ENCODE measurements at regions not wholly inside any gene's neighbourhood (a gene's known extent, or its start where the extent isn't known, plus 50 kb on each side); places are given as distances from the start of the nearest gene placed in this dataset.

DNA sequence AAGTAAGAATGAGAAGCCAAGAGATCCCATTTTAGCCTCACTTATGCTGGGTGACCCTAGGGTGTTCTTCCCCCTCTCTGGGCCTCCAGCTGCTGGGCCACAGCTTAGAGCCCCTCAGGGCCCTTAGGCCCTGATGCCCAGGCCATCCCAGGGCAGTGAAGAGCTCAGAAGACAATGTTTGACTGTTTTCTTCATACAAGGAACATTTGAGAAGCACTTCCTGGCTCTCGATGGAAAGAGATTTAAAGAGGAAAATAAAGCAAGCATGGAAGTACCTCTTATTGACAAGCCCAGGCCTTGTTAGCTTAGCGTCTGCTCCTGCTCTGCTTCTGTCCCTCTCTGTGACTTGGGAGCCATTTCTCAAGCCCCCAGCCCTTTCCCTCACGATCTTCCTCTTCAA is 165.9 kb upstream of the SMIM23 start:
- no peaks in the 10 kb centered on the region for H3K9me3 ChIP-seq (ENCODE audit: control insufficient read depth in 5 of 5, low read length in 5 of 5)
- peaks cover 0 to 4% (median 0%) of the 10 kb centered on the region in 5 donors for H3K4me1 ChIP-seq (ENCODE audit: control insufficient read depth in 5 of 5, insufficient read depth in 5 of 5, low read length in 5 of 5)
- H3K4me3 ChIP-seq (ENCODE audit: low read depth in 1 of 5, low read length in 5 of 5), result no peak overlapping the region
- no peaks in the 10 kb centered on the region for H3K36me3 ChIP-seq (ENCODE audit: control insufficient read depth in 5 of 5, insufficient read depth in 5 of 5, low read length in 5 of 5)
- H3K27me3 ChIP-seq (ENCODE audit: control insufficient read depth in 5 of 5, insufficient read depth in 4 of 5, low read length in 5 of 5), result peaks cover 3 to 19% (median 14%) of the 10 kb centered on the region in 5 donors
- no peak overlapping the region for H3K27ac ChIP-seq (ENCODE audit: low read depth, low read length)
- H3K9ac ChIP-seq (ENCODE audit: low read length in 5 of 5), result no peak overlapping the region

DNA sequence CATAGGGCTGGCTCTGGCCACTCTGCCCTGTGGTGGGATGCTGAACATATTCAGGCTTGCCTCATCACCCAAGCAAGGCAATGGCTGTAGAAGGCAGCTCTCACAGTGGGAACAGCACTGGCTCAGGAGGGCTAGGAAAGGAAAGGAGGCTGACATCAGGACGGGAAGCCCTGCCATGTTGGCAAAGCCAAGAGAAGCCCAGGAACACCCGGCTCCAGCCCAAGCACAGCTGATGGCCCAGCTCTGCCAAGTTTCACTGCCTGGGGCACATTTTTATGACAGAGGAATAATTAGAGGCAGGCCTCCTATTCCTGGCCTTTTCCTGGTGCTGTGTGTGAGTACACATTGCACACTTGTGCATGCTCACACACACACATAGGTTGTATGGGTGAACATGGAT is 163.6 kb upstream of the SMIM23 start:
- Histone ChIP-seq H3K9ac (ENCODE audit: low read length in 5 of 5) (no peak overlapping the region), H3K4me1 (ENCODE audit: control insufficient read depth in 5 of 5, insufficient read depth in 5 of 5, low read length in 5 of 5) (no peaks in the 10 kb centered on the region), H3K27me3 (ENCODE audit: control insufficient read depth in 5 of 5, insufficient read depth in 4 of 5, low read length in 5 of 5) (peaks cover 0 to 7% (median 6%) of the 10 kb centered on the region in 5 donors), H3K27ac (ENCODE audit: low read depth, low read length) (no peak overlapping the region), H3K36me3 (ENCODE audit: control insufficient read depth in 5 of 5, insufficient read depth in 5 of 5, low read length in 5 of 5) (no peaks in the 10 kb centered on the region), H3K9me3 (ENCODE audit: control insufficient read depth in 5 of 5, low read length in 5 of 5) (no peaks in the 10 kb centered on the region), H3K4me3 (ENCODE audit: low read depth in 1 of 5, low read length in 5 of 5) (no peak overlapping the region)

DNA sequence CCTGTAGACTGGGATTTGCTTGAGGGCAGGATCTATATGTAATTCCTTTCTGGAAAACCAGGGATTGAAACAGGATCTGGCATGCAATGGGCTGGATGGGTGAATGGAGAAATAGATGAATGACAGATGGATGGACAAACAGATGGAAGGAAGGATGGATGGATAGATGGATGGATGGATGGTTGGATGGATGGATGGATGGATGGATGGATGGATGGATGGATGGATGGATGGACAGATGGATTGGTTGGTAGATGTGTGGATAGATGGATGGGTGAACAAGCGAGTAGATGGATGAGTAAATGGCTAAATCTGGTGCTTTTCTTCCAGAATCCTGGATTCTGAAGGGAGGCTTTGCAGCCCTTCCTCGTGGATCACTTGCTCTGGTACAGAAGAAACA is 162.5 kb upstream of the SMIM23 start:
- no peaks in the 10 kb centered on the region for H3K9me3 ChIP-seq (ENCODE audit: control insufficient read depth in 5 of 5, low read length in 5 of 5)
- peaks cover 0 to 6% (median 3%) of the 10 kb centered on the region in 5 donors for H3K27me3 ChIP-seq (ENCODE audit: control insufficient read depth in 5 of 5, insufficient read depth in 4 of 5, low read length in 5 of 5)
- H3K9ac ChIP-seq (ENCODE audit: low read length in 5 of 5), result no peak overlapping the region
- H3K36me3 ChIP-seq (ENCODE audit: control insufficient read depth in 5 of 5, insufficient read depth in 5 of 5, low read length in 5 of 5), result no peaks in the 10 kb centered on the region
- no peak overlapping the region for H3K4me3 ChIP-seq (ENCODE audit: low read depth in 1 of 5, low read length in 5 of 5)
- H3K27ac ChIP-seq (ENCODE audit: low read depth, low read length), result no peak overlapping the region
- peaks cover 0 to 3% (median 0%) of the 10 kb centered on the region in 5 donors for H3K4me1 ChIP-seq (ENCODE audit: control insufficient read depth in 5 of 5, insufficient read depth in 5 of 5, low read length in 5 of 5)

DNA sequence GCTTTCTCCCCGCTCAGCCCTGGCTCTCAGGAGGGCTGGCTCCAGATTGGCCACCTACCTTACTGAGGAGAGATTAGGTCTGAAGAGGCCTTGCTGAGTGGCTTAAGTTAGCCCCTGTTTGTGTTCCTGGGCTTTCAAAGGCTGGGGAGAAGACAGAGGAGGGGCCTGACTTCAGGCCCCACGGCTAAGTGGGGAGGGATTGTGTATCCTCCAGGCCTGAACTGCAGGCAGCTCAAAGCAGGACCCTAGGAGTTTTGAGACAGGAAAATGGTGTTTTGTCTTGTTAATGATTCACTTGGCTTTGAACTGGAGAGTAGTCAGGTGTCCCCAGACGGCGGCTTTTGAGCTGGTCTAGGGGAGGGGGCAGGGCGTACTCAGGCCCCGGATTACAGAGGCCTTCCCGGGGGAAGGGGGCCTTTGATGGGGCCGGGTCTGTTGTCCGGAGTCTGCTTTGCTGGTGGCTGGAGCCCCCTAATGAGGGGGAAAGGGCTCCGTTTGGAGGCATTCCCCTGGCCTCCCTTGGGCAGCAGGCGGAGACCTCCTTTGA is 162.0 kb upstream of the SMIM23 start:
- peaks cover 0 to 4% (median 3%) of the 10 kb centered on the region in 5 donors for H3K27me3 ChIP-seq (ENCODE audit: control insufficient read depth in 5 of 5, insufficient read depth in 4 of 5, low read length in 5 of 5)
- H3K36me3 ChIP-seq (ENCODE audit: control insufficient read depth in 5 of 5, insufficient read depth in 5 of 5, low read length in 5 of 5), result no peaks in the 10 kb centered on the region
- peaks cover 0 to 8% (median 4%) of the 10 kb centered on the region in 5 donors for H3K4me1 ChIP-seq (ENCODE audit: control insufficient read depth in 5 of 5, insufficient read depth in 5 of 5, low read length in 5 of 5)
- no peak overlapping the region for H3K9ac ChIP-seq (ENCODE audit: low read length in 5 of 5)
- H3K9me3 ChIP-seq (ENCODE audit: control insufficient read depth in 5 of 5, low read length in 5 of 5), result no peaks in the 10 kb centered on the region
- no peak overlapping the region for H3K27ac ChIP-seq (ENCODE audit: low read depth, low read length)
- H3K4me3 ChIP-seq (ENCODE audit: low read depth in 1 of 5, low read length in 5 of 5), result no peak overlapping the region

DNA sequence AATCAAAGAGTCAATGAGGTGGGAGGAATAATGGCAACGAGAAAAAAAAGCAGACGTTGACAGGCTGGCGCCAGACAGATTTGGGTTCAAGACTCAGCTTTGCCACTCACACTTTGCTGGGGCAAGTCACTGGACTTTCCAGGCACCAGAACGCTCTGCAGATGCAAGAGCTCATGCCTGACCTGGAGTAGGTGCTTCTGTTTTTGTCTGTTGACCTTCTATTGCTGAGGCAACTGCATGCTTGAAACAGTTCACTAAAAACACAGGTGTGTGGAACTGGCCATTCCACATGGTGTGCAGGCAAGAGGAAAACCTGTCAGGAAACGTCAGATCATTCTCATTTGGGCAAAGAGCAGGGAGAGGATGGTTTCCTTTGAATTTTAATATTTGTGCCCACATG is 161.2 kb upstream of the SMIM23 start:
- Histone ChIP-seq H3K27ac (ENCODE audit: low read depth, low read length) (no peak overlapping the region), H3K27me3 (ENCODE audit: control insufficient read depth in 5 of 5, insufficient read depth in 4 of 5, low read length in 5 of 5) (peaks cover 0 to 4% (median 3%) of the 10 kb centered on the region in 5 donors), H3K36me3 (ENCODE audit: control insufficient read depth in 5 of 5, insufficient read depth in 5 of 5, low read length in 5 of 5) (no peaks in the 10 kb centered on the region), H3K9ac (ENCODE audit: low read length in 5 of 5) (no peak overlapping the region), H3K9me3 (ENCODE audit: control insufficient read depth in 5 of 5, low read length in 5 of 5) (no peaks in the 10 kb centered on the region), H3K4me1 (ENCODE audit: control insufficient read depth in 5 of 5, insufficient read depth in 5 of 5, low read length in 5 of 5) (peaks cover 0 to 16% (median 11%) of the 10 kb centered on the region in 5 donors), H3K4me3 (ENCODE audit: low read depth in 1 of 5, low read length in 5 of 5) (no peak overlapping the region)

DNA sequence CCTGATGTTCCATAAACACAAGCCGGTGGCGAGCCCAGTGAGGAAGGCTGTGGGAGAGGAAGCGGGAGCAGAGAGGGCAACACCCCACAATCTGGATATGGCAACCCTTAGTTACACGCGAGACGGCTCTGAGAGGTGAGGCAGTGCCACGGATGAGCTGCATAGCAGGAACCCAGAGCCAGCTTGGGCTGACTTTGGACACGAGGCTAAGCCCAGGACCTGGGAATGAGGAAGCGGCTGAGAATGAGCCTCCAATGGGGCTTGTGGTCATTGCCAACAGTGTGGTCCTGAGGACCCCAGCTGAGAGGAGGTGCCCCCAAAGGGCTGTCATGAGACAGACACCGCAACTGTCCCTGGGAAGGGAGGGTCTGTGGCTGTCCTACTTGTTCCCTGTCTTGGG is 160.0 kb upstream of the SMIM23 start:
- no peaks in the 10 kb centered on the region for H3K9me3 ChIP-seq (ENCODE audit: control insufficient read depth in 5 of 5, low read length in 5 of 5)
- H3K4me1 ChIP-seq (ENCODE audit: control insufficient read depth in 5 of 5, insufficient read depth in 5 of 5, low read length in 5 of 5), result peaks cover 2 to 25% (median 17%) of the 10 kb centered on the region in 5 donors
- H3K36me3 ChIP-seq (ENCODE audit: control insufficient read depth in 5 of 5, insufficient read depth in 5 of 5, low read length in 5 of 5), result no peaks in the 10 kb centered on the region
- H3K27me3 ChIP-seq (ENCODE audit: control insufficient read depth in 5 of 5, insufficient read depth in 4 of 5, low read length in 5 of 5), result peaks cover 0 to 4% (median 3%) of the 10 kb centered on the region in 5 donors
- H3K27ac ChIP-seq (ENCODE audit: low read depth, low read length), result no peak overlapping the region
- H3K9ac ChIP-seq (ENCODE audit: low read length in 5 of 5), result no peak overlapping the region
- no peak overlapping the region for H3K4me3 ChIP-seq (ENCODE audit: low read depth in 1 of 5, low read length in 5 of 5)

DNA sequence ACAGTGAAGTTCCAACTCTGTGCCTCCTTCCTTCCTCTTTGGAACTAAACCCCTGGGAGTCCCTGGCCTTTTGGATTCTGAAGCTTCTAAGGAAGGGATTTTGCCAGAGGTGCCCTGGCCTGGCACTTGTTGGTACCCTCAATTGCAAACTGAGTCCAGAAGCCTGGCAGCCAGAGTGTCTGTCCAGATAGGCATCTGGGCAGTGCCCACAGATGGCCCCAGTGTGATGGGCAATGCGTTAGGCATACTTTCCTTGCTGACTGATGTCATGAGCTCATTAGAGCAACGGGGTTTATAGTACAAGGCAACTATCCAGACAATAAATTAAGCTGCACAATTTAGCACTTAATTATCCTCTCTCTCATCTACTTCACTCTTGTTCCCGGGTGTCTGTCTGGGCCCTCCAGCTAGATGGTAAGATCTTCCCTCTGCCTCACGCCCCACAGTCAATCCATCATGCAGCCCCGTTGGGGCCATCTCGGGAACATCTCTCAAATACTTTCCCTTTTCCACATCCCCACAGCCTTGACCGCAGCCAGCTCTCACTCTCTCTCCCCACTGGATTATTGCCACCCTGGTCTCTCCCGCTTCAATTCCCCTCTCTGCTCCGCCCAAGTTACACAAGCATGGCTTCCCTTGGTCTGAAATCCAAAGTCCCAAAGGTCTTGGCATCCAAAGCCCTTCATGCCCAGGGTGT is 157.5 kb upstream of the SMIM23 start:
- H3K4me1 ChIP-seq (ENCODE audit: control insufficient read depth in 5 of 5, insufficient read depth in 5 of 5, low read length in 5 of 5), result peaks cover 2 to 25% (median 17%) of the 10 kb centered on the region in 5 donors
- H3K4me3 ChIP-seq (ENCODE audit: low read depth in 1 of 5, low read length in 5 of 5), result no peak overlapping the region
- H3K9ac ChIP-seq (ENCODE audit: low read length in 5 of 5), result no peak overlapping the region
- no peak overlapping the region for H3K27ac ChIP-seq (ENCODE audit: low read depth, low read length)
- H3K9me3 ChIP-seq (ENCODE audit: control insufficient read depth in 5 of 5, low read length in 5 of 5), result no peaks in the 10 kb centered on the region
- H3K36me3 ChIP-seq (ENCODE audit: control insufficient read depth in 5 of 5, insufficient read depth in 5 of 5, low read length in 5 of 5), result no peaks in the 10 kb centered on the region
- H3K27me3 ChIP-seq (ENCODE audit: control insufficient read depth in 5 of 5, insufficient read depth in 4 of 5, low read length in 5 of 5), result peaks cover 0 to 4% (median 3%) of the 10 kb centered on the region in 5 donors

DNA sequence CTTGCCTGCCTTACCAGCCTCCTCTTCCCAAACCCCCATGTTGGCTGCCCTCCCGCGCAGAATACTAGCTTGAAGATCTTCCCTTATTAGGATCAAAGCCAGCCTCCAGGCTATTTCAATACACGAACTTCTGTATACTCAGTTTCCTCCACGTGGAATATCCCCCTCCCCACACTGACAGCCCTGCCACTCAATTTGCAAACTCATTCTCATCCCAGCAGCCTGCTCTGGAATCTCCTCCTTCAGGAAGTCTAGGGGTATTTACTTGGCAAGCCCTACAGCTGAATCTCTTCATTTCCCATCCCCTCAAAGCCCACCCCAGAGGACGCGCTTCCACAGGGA is 157.0 kb upstream of the SMIM23 start:
- peaks cover 2 to 25% (median 17%) of the 10 kb centered on the region in 5 donors for H3K4me1 ChIP-seq (ENCODE audit: control insufficient read depth in 5 of 5, insufficient read depth in 5 of 5, low read length in 5 of 5)
- H3K4me3 ChIP-seq (ENCODE audit: low read depth in 1 of 5, low read length in 5 of 5), result no peak overlapping the region
- no peak overlapping the region for H3K9ac ChIP-seq (ENCODE audit: low read length in 5 of 5)
- H3K36me3 ChIP-seq (ENCODE audit: control insufficient read depth in 5 of 5, insufficient read depth in 5 of 5, low read length in 5 of 5), result no peaks in the 10 kb centered on the region
- H3K27ac ChIP-seq (ENCODE audit: low read depth, low read length), result no peak overlapping the region
- H3K27me3 ChIP-seq (ENCODE audit: control insufficient read depth in 5 of 5, insufficient read depth in 4 of 5, low read length in 5 of 5), result peaks cover 0 to 4% (median 3%) of the 10 kb centered on the region in 5 donors
- H3K9me3 ChIP-seq (ENCODE audit: control insufficient read depth in 5 of 5, low read length in 5 of 5), result no peaks in the 10 kb centered on the region

DNA sequence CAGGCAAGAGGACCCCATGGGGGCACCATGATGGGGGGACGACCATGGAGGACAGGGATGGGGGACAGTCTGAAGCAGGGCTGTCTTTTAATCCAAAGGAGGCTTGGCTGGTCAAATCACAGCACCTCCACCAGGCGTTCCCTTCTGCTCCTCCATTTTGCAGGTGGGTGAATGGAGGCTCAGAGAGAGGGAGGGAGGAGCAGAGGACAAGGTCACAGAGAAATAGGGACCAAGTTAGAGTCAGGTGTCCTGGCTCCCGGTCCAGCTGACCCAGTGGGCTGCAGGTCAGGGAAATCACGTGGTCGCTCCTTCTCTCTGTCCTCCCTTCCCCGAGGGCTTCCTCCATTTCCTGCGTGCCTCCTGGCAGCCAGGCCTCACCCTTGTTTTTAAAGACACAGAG is 156.4 kb upstream of the SMIM23 start:
- Histone ChIP-seq H3K27ac (ENCODE audit: low read depth, low read length) (no peak overlapping the region), H3K4me1 (ENCODE audit: control insufficient read depth in 5 of 5, insufficient read depth in 5 of 5, low read length in 5 of 5) (peaks cover 2 to 29% (median 17%) of the 10 kb centered on the region in 5 donors), H3K9ac (ENCODE audit: low read length in 5 of 5) (no peak overlapping the region), H3K36me3 (ENCODE audit: control insufficient read depth in 5 of 5, insufficient read depth in 5 of 5, low read length in 5 of 5) (no peaks in the 10 kb centered on the region), H3K27me3 (ENCODE audit: control insufficient read depth in 5 of 5, insufficient read depth in 4 of 5, low read length in 5 of 5) (peaks cover 0 to 4% (median 0%) of the 10 kb centered on the region in 5 donors), H3K9me3 (ENCODE audit: control insufficient read depth in 5 of 5, low read length in 5 of 5) (no peaks in the 10 kb centered on the region), H3K4me3 (ENCODE audit: low read depth in 1 of 5, low read length in 5 of 5) (no peak overlapping the region)

DNA sequence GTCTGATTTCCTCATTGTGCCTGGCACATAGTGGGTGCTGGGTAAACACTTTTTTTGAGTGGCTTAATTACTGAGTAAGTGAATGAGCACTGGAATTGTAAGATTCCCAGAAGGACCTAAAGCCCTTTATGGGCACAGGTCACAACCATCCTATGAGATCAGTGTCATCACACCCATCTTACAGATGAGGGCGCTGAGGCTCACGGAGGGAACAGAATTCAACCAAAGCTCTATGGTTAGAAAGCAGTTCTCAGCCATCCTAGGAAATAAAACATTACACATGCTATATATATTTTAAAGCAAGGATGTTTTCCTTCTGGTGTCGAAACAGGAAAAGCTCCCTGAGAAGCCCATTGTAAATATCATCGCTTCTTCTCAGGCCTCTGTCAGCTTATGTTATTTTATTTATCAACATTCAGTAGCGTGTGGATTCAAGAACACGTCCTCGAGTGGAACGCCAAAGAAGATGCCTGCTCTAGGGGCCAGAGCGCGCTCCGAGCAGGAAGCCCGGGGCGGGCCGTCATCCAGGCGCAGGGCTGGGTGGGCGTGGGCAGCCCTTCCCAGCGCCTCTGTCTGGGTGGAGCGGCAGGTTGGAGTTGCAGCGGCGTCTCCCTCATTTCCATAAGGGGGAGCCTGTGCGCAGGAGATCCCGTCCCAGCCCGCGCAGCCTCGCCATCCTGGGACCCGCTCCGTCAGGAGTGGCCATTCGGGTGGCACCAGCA is 155.8 kb upstream of the SMIM23 start:
- no peak overlapping the region for H3K27ac ChIP-seq (ENCODE audit: low read depth, low read length)
- no peak overlapping the region for H3K9ac ChIP-seq (ENCODE audit: low read length in 5 of 5)
- H3K4me3 ChIP-seq (ENCODE audit: low read depth in 1 of 5, low read length in 5 of 5), result peak overlapping the region in 1 of 5 donors; percentile 16

More for the DNA sequence above, 155.8 kb upstream of the SMIM23 start:
- Histone ChIP-seq H3K9me3 (ENCODE audit: control insufficient read depth in 5 of 5, low read length in 5 of 5) (no peaks in the 10 kb centered on the region), H3K27me3 (ENCODE audit: control insufficient read depth in 5 of 5, insufficient read depth in 4 of 5, low read length in 5 of 5) (peaks cover 0 to 4% (median 0%) of the 10 kb centered on the region in 5 donors), H3K36me3 (ENCODE audit: control insufficient read depth in 5 of 5, insufficient read depth in 5 of 5, low read length in 5 of 5) (no peaks in the 10 kb centered on the region), H3K4me1 (ENCODE audit: control insufficient read depth in 5 of 5, insufficient read depth in 5 of 5, low read length in 5 of 5) (peaks cover 2 to 33% (median 17%) of the 10 kb centered on the region in 5 donors)

Measured in subcutaneous abdominal adipose tissue (tissue), 5 donors.